Prostate gland (tissue), 2 donors: ENCODE measurements at regions not wholly inside any gene's neighbourhood (a gene's known extent, or its start where the extent isn't known, plus 50 kb on each side); places are given as distances from the start of the nearest gene placed in this dataset.

Experiments used
- DNase-seq: peaks from one replicate; pipeline ENCODE4 v3.0.0-alpha.2; 2019; ENCODE audit warnings: low spot score
- H3K27ac ChIP-seq, 2 donors: fragments of 200-600 bp; sonication (generic); 2 replicates each; pipeline ENCODE4 v1.5.1; 2017 to 2019
- H3K27me3 ChIP-seq: fragments of 200-600 bp; sonication (generic); replicated peaks from 2 replicates; pipeline ENCODE4 v1.5.1; 2019; ENCODE audit not compliant: insufficient read depth
- H3K36me3 ChIP-seq, 2 donors: fragments of 200-600 bp; sonication (generic); 1 replicate in 1 of 2; 2 replicates in 1 of 2; pipeline versions ENCODE4 v1.5.1 to v1.8.1; 2017 to 2019
- H3K4me1 ChIP-seq: fragments of 200-600 bp; sonication (generic); replicated peaks from 2 replicates; pipeline ENCODE4 v1.5.1; 2019
- H3K4me3 ChIP-seq, 2 donors: fragments of 200-600 bp; sonication (generic); 2 replicates each; pipeline ENCODE4 v1.5.1; 2017 to 2019
- H3K9me3 ChIP-seq: fragments of 200-600 bp; sonication (generic); 2 replicates; pipeline ENCODE4 v1.5.1; 2017
- CTCF ChIP-seq, 4 experiments: fragments of 200-600 bp in 2 of 4; fragments of 450-650 bp in 2 of 4; sonication (generic) in 2 of 4; IDR thresholded peaks; 1 replicate in 3 of 4; 2 replicates in 1 of 4; pipeline ENCODE4 v1.5.1; 2016 to 2019; ENCODE audit warnings: antibody characterized with exemption in 4 of 4, mild to moderate bottlenecking in 2 of 4, moderate library complexity in 2 of 4
- POLR2A ChIP-seq: fragments of 450-650 bp; IDR thresholded peaks from one replicate; pipeline ENCODE4 v1.6.1; 2016; ENCODE audit warnings: antibody characterized with exemption, mild to moderate bottlenecking
- POLR2AphosphoS5 ChIP-seq: sonication (generic); formaldehyde crosslinking; IDR thresholded peaks from one replicate; pipeline ENCODE4 v1.6.1; 2017; ENCODE audit warnings: antibody characterized with exemption
- WGBS: methylation state at CpG from one replicate; pipeline ENCODE4 v1.1.5; 2018; 5-methylcytosine and 5-hydroxymethylcytosine counted together
- intact Hi-C: fragments of 100-400 bp; cut with DNase I; formaldehyde crosslinking; loops from one replicate; pipeline ENCODE4 v1.14.2; 2022

GRCh38 chr5:176711883-176712282 lies 64.6 kb downstream of the TSPAN17 start:
- DNase-seq = no peak
- Histone ChIP-seq H3K9me3 (no peaks in the 10 kb centered on the region), H3K27ac (no peak overlapping the region), H3K4me1 (no peaks in the 10 kb centered on the region), H3K4me3 (no peak overlapping the region), H3K27me3 (peaks cover 6% of the 10 kb centered on the region), H3K36me3 (no peaks in the 10 kb centered on the region)
- WGBS = 40% methylated on average over 7 of the region's 7 CpGs
- TF ChIP-seq POLR2A (no peak), CTCF (IDR thresholded peaks at IDR 0.05) (no peak), POLR2AphosphoS5 (no peak)
- intact Hi-C loops = no loop called here

GRCh38 chr5:176712546-176713304 lies 65.4 kb downstream of the TSPAN17 start:
- Histone ChIP-seq H3K36me3 (no peaks in the 10 kb centered on the region), H3K4me3 (no peak overlapping the region), H3K9me3 (no peaks in the 10 kb centered on the region), H3K27me3 (peaks cover 7% of the 10 kb centered on the region), H3K27ac (no peak overlapping the region), H3K4me1 (no peaks in the 10 kb centered on the region)
- DNase-seq = no peak
- intact Hi-C loops = no loop called here
- 54% methylated on average over 17 of the region's 17 CpGs for WGBS
- TF ChIP-seq POLR2AphosphoS5 = no peak
- TF ChIP-seq CTCF (IDR thresholded peaks at IDR 0.05) = no peak
- TF ChIP-seq POLR2A = no peak

GRCh38 chr5:176713409-176713808 lies 66.1 kb downstream of the TSPAN17 start:
- DNase-seq = no peak
- H3K4me1 ChIP-seq = no peaks in the 10 kb centered on the region
- H3K36me3 ChIP-seq = no peaks in the 10 kb centered on the region
- H3K4me3 ChIP-seq = no peak overlapping the region
- H3K9me3 ChIP-seq = no peaks in the 10 kb centered on the region
- TF ChIP-seq CTCF (IDR thresholded peaks at IDR 0.05) = no peak
- TF ChIP-seq POLR2A = no peak
- no peak for TF ChIP-seq POLR2AphosphoS5
- intact Hi-C loops = no loop called here
- WGBS = 89% methylated on average over 6 of the region's 6 CpGs
- no peak overlapping the region for H3K27ac ChIP-seq
- H3K27me3 ChIP-seq = peaks cover 7% of the 10 kb centered on the region

GRCh38 chr5:176714067-176714466 lies 66.8 kb downstream of the TSPAN17 start:
- intact Hi-C loops = no loop called here
- Histone ChIP-seq H3K36me3 (no peaks in the 10 kb centered on the region), H3K4me3 (no peak overlapping the region), H3K27me3 (peaks cover 7% of the 10 kb centered on the region), H3K4me1 (no peaks in the 10 kb centered on the region), H3K9me3 (no peaks in the 10 kb centered on the region), H3K27ac (no peak overlapping the region)
- no peak for DNase-seq
- WGBS = 92% methylated on average over 4 of the region's 4 CpGs
- TF ChIP-seq POLR2AphosphoS5 (no peak), CTCF (IDR thresholded peaks at IDR 0.05) (no peak), POLR2A (no peak)

- H3K27ac ChIP-seq = no peak overlapping the region
- H3K27me3 ChIP-seq = peaks cover 5% of the 10 kb centered on the region
- no peak for DNase-seq
- no peak for TF ChIP-seq POLR2AphosphoS5
- TF ChIP-seq CTCF (IDR thresholded peaks at IDR 0.05) = no peak
- no peak for TF ChIP-seq POLR2A
- H3K9me3 ChIP-seq = no peaks in the 10 kb centered on the region
- intact Hi-C loops = no loop called here
- 41% methylated on average over 4 of the region's 4 CpGs for WGBS
- no peaks in the 10 kb centered on the region for H3K4me1 ChIP-seq
- H3K36me3 ChIP-seq = no peaks in the 10 kb centered on the region
- H3K4me3 ChIP-seq = no peak overlapping the region
Observed at GRCh38 chr5:176716320-176716719, 69.0 kb downstream of the TSPAN17 start.
